ENCODE measurements at regions not wholly inside any gene's neighbourhood (a gene's known extent, or its start where the extent isn't known, plus 50 kb on each side); places are given as distances from the start of the nearest gene placed in this dataset.
"Not testable (repeated sequence)": the region's sequence is repeated elsewhere in the genome, so short reads cannot be mapped to it uniquely, and the experiment has no call there.

GRCh38 chr6:17220040-17220910 is 60.9 kb upstream of the RBM24 start:
- Histone ChIP-seq H3K4me3 (no peak overlapping the region), H3K9me3 (peaks cover 0 to 12% (median 0%) of the 10 kb centered on the region in 11 donors), H3K36me3 (no peaks in the 10 kb centered on the region), H3K27ac (no peak overlapping the region), H3K27me3 (no peaks in the 10 kb centered on the region), H3K4me1 (peaks cover 0 to 6% (median 0%) of the 10 kb centered on the region in 9 donors)
- DNase-seq (no peak), ATAC-seq (no peak)
- TF ChIP-seq CTCF (IDR thresholded peaks at IDR 0.05) = no peak
- intact Hi-C loops (cut with DNase I) = no loop called here
- WGBS, 2 donors = 65 to 69% methylated on average over 12 of the region's 12 CpGs

- peaks cover 0 to 28% (median 15%) of the 10 kb centered on the region in 9 donors for H3K4me1 ChIP-seq
- H3K27me3 ChIP-seq = no peaks in the 10 kb centered on the region
- intact Hi-C loops (cut with DNase I) = no loop called here
- H3K36me3 ChIP-seq = no peaks in the 10 kb centered on the region
- WGBS, 2 donors = 96 to 98% methylated on average over 3 of the region's 3 CpGs
- no peak overlapping the region for H3K4me3 ChIP-seq
- DNase-seq (no peak), ATAC-seq (no peak)
- no peak for TF ChIP-seq CTCF (IDR thresholded peaks at IDR 0.05)
- no peaks in the 10 kb centered on the region for H3K9me3 ChIP-seq
- no peak overlapping the region for H3K27ac ChIP-seq
Observed at GRCh38 chr6:17224056-17224455, 57.1 kb upstream of the RBM24 start.

GRCh38 chr6:17224501-17224900 is 56.7 kb upstream of the RBM24 start:
- H3K4me3 ChIP-seq; ATAC-seq; H3K27ac ChIP-seq; H3K27me3 ChIP-seq; H3K36me3 ChIP-seq; DNase-seq; H3K9me3 ChIP-seq; intact Hi-C loops (cut with DNase I): not testable (repeated sequence)
- H3K4me1 ChIP-seq = peaks cover 0 to 28% (median 15%) of the 10 kb centered on the region in 9 donors
- 85 to 91% methylated on average over 5 of the region's 5 CpGs for WGBS, 2 donors

GRCh38 chr6:17225767-17226630 is 55.2 kb upstream of the RBM24 start:
- no peak overlapping the region for H3K4me3 ChIP-seq
- no peaks in the 10 kb centered on the region for H3K36me3 ChIP-seq
- DNase-seq (no peak), ATAC-seq (peak in 3 of 8 donors; percentile 31 to 62 (median 49))
- H3K4me1 ChIP-seq = peaks cover 0 to 28% (median 15%) of the 10 kb centered on the region in 9 donors
- intact Hi-C loops (cut with DNase I) = loop anchor here in 1 of 10 donors (5.0 kb wide), 1 partner anchor 41 kb away; no protein-coding TSS in a partner anchor
- no peak for TF ChIP-seq CTCF (IDR thresholded peaks at IDR 0.05)
- 26 to 29% methylated on average over 3 of the region's 3 CpGs for WGBS, 2 donors
- H3K27me3 ChIP-seq = no peaks in the 10 kb centered on the region
- peak overlapping the region in 2 of 10 donors; percentile 19 to 37 for H3K27ac ChIP-seq
- no peaks in the 10 kb centered on the region for H3K9me3 ChIP-seq

All from heart right ventricle (tissue), 16 donors.